CD14-positive monocyte (primary cell): ENCODE measurements at regions not wholly inside any gene's neighbourhood (a gene's known extent, or its start where the extent isn't known, plus 50 kb on each side); places are given as distances from the start of the nearest gene placed in this dataset.

Source experiments
- DNase-seq, 3 donors: peaks; one replicate each; pipeline ENCODE4 v3.0.0-alpha.2; 2011 to 2022
- H2AFZ ChIP-seq: 2 replicates; pipeline ENCODE4 v1.6.0; 2012; ENCODE audit warnings: mild to moderate bottlenecking, low read depth, low read length, inconsistent platforms; ENCODE audit not compliant: insufficient read depth, poor library complexity, severe bottlenecking
- H3K27ac ChIP-seq, 2 donors: 1 replicate in 1 of 2; 2 replicates in 1 of 2; pipeline ENCODE4 v1.5.1; 2012 to 2013; ENCODE audit warnings: low read length in 2 of 2, control low read depth in 1 of 2, inconsistent platforms in 1 of 2, low read depth in 1 of 2, mild to moderate bottlenecking in 1 of 2
- H3K27me3 ChIP-seq, 2 donors: one replicate each; pipeline versions ENCODE4 v1.6.0 to v1.6.1; 2011 to 2013; ENCODE audit warnings: low read length in 2 of 2; ENCODE audit not compliant: control insufficient read depth in 2 of 2, insufficient read depth in 2 of 2
- H3K36me3 ChIP-seq, 2 donors: replicated peaks in 1 of 2; 1 replicate in 1 of 2; 2 replicates in 1 of 2; pipeline versions ENCODE4 v1.5.1 to v1.6.1; 2012 to 2013; ENCODE audit warnings: low read length in 2 of 2, control low read depth in 1 of 2, inconsistent platforms in 1 of 2, mild to moderate bottlenecking in 1 of 2; ENCODE audit not compliant: insufficient read depth in 2 of 2, control insufficient read depth in 1 of 2
- H3K4me1 ChIP-seq, 2 donors: 1 replicate in 1 of 2; 2 replicates in 1 of 2; pipeline versions ENCODE4 v1.5.1 to v1.6.1; 2012 to 2013; ENCODE audit warnings: low read length in 2 of 2, control low read depth in 1 of 2, inconsistent platforms in 1 of 2, mild to moderate bottlenecking in 1 of 2, moderate library complexity in 1 of 2; ENCODE audit not compliant: insufficient read depth in 2 of 2, control insufficient read depth in 1 of 2
- H3K4me2 ChIP-seq: replicated peaks from 2 replicates; pipeline ENCODE3; 2012; ENCODE audit warnings: low read length, moderate library complexity, mild to moderate bottlenecking; ENCODE audit not compliant: poor library complexity, severe bottlenecking; ENCODE audit errors: extremely low read depth
- H3K4me3 ChIP-seq, 3 experiments: fragments of 200-600 bp in 1 of 3; sonication (generic) in 1 of 3; replicated peaks in 1 of 3; 1 replicate in 2 of 3; 2 replicates in 1 of 3; pipeline ENCODE4 v1.5.1; 2011 to 2013; ENCODE audit warnings: low read length in 3 of 3, mild to moderate bottlenecking in 3 of 3, control low read depth in 2 of 3, low read depth in 2 of 3, inconsistent platforms in 1 of 3, moderate library complexity in 1 of 3
- H3K79me2 ChIP-seq: 2 replicates; pipeline ENCODE4 v1.6.0; 2012; ENCODE audit warnings: mild to moderate bottlenecking, control low read depth, inconsistent platforms, low read length, moderate library complexity; ENCODE audit not compliant: insufficient read depth
- H3K9ac ChIP-seq: 2 replicates; pipeline ENCODE4 v1.6.0; 2017; ENCODE audit warnings: low read length, mild to moderate bottlenecking; ENCODE audit not compliant: insufficient read depth, poor library complexity, severe bottlenecking
- H3K9me3 ChIP-seq, 2 donors: replicated peaks in 1 of 2; 1 replicate in 1 of 2; 2 replicates in 1 of 2; pipeline versions ENCODE4 v1.5.1 to v1.6.1; 2012 to 2013; ENCODE audit warnings: low read length in 2 of 2, control low read depth in 1 of 2; ENCODE audit not compliant: control insufficient read depth in 1 of 2, insufficient read depth in 1 of 2
- H4K20me1 ChIP-seq: 2 replicates; pipeline ENCODE4 v1.6.0; 2012; ENCODE audit warnings: mild to moderate bottlenecking, low read length, control low read depth, moderate library complexity; ENCODE audit not compliant: insufficient read depth
- H3K27ac Mint-ChIP-seq, 7 donors: one replicate each; pipeline ENCODE4 v1.8.0; 2020; ENCODE audit warnings: mild to moderate bottlenecking in 7 of 7, mixed read lengths in 7 of 7, moderate library complexity in 6 of 7, inconsistent platforms in 2 of 7
- H3K27me3 Mint-ChIP-seq, 3 donors: one replicate each; pipeline ENCODE4 v1.8.0; 2021 to 2022; ENCODE audit warnings: low read depth in 3 of 3, mild to moderate bottlenecking in 3 of 3, mixed read lengths in 3 of 3, moderate library complexity in 3 of 3, inconsistent platforms in 1 of 3
- H3K36me3 Mint-ChIP-seq, 2 donors: one replicate each; pipeline ENCODE4 v1.8.0; 2020; ENCODE audit warnings: mixed read lengths in 2 of 2, inconsistent platforms in 1 of 2, mild to moderate bottlenecking in 1 of 2
- H3K4me1 Mint-ChIP-seq: one replicate; pipeline ENCODE4 v1.8.0; 2020; ENCODE audit warnings: mild to moderate bottlenecking, mixed read lengths
- H3K4me3 Mint-ChIP-seq, 2 donors: one replicate each; pipeline ENCODE4 v1.8.0; 2020; ENCODE audit warnings: mild to moderate bottlenecking in 2 of 2, mixed read lengths in 2 of 2, moderate library complexity in 1 of 2
- H3K9me3 Mint-ChIP-seq, 7 donors: one replicate each; pipeline ENCODE4 v1.8.0; 2020 to 2022; ENCODE audit warnings: mixed read lengths in 7 of 7, mild to moderate bottlenecking in 6 of 7, moderate library complexity in 6 of 7, inconsistent platforms in 2 of 7
- WGBS: methylation state at CpG from one replicate; pipeline ENCODE4 v1.1.5; 2013; ENCODE audit warnings: missing lambda C conversion rate; ENCODE audit not compliant: insufficient coverage; 5-methylcytosine and 5-hydroxymethylcytosine counted together
- intact Hi-C, 2 donors: fragments of 100-400 bp; cut with micrococcal nuclease; formaldehyde crosslinking; loops; one replicate each; pipeline versions ENCODE4 v1.15.0 to v1.15.1; 2023
- TF ChIP-seq, protein P1 (sequence below): fragments of 200-600 bp; IDR thresholded peaks from one replicate; pipeline ENCODE4 v1.8.0; 2022; ENCODE audit warnings: antibody characterized with exemption, mild to moderate bottlenecking

DNA sequence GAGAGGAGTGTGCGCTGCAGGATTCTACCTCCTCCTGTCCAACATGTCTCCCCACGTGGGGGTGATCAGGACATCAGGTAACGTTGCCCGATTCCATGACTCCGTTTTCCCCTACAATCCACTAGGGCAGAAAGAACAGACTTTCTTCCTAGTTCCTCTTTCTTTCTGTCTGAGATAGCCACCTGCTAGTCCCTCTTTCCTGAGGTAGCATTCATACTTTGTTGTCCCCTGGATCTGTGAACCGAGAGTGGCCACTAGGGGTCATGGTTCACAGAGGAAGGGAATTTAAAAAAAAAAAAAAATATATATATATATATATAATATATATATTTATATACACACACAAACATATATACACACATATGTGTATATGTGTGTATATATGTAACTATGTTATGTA lies 210.0 kb upstream of the ZNF521 start:
- DNase-seq, result no peak
- no peaks in the 10 kb centered on the region for H4K20me1 ChIP-seq
- no peaks in the 10 kb centered on the region for H3K27me3 Mint-ChIP-seq

DNA sequence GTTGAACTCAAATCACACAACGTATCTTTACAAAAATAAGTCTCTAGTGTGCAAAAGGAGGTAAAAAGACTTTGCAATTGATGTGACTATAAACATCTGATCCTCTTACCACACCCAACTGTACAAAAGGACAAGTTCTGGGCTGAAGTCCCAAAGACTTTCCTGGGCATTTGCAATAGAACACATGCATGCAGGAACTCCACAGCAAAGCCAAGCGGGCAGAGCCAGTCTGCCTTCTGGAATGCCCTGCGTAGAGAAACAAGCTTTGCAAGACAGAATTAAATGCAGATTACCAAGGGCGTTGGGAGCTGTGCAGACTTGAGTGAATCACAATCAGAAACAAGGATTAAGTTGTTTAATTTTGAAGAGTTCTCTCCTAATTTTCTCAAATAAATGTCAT lies 208.4 kb upstream of the ZNF521 start:
- TF ChIP-seq, protein P1, sequence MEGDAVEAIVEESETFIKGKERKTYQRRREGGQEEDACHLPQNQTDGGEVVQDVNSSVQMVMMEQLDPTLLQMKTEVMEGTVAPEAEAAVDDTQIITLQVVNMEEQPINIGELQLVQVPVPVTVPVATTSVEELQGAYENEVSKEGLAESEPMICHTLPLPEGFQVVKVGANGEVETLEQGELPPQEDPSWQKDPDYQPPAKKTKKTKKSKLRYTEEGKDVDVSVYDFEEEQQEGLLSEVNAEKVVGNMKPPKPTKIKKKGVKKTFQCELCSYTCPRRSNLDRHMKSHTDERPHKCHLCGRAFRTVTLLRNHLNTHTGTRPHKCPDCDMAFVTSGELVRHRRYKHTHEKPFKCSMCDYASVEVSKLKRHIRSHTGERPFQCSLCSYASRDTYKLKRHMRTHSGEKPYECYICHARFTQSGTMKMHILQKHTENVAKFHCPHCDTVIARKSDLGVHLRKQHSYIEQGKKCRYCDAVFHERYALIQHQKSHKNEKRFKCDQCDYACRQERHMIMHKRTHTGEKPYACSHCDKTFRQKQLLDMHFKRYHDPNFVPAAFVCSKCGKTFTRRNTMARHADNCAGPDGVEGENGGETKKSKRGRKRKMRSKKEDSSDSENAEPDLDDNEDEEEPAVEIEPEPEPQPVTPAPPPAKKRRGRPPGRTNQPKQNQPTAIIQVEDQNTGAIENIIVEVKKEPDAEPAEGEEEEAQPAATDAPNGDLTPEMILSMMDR, result no peak
- Histone ChIP-seq H3K27me3 (no peaks in the 10 kb centered on the region), H3K36me3 (no peaks in the 10 kb centered on the region), H3K4me1 (peaks cover 11 to 16% of the 10 kb centered on the region in 2 donors), H3K9me3 (no peaks in the 10 kb centered on the region), H3K79me2 (no peaks in the 10 kb centered on the region), H4K20me1 (no peaks in the 10 kb centered on the region), H3K4me2 (no peak overlapping the region), H3K9ac (no peak overlapping the region), H3K27ac (no peak overlapping the region), H3K4me3 (no peak overlapping the region), H2AFZ (no peak overlapping the region)
- Mint-ChIP-seq H3K4me3 (no peak overlapping the region), H3K27me3 (no peaks in the 10 kb centered on the region), H3K4me1 (peaks cover 25% of the 10 kb centered on the region), H3K27ac (no peak overlapping the region), H3K9me3 (no peaks in the 10 kb centered on the region), H3K36me3 (no peaks in the 10 kb centered on the region)
- intact Hi-C loops, result no loop called here
- no peak for DNase-seq
- WGBS, result 100% methylated on average over 1 of the region's 4 CpGs

More for the DNA sequence above, 210.0 kb upstream of the ZNF521 start:
- Histone ChIP-seq H2AFZ (no peak overlapping the region), H3K27ac (no peak overlapping the region), H3K27me3 (no peaks in the 10 kb centered on the region), H3K4me2 (no peak overlapping the region), H3K36me3 (no peaks in the 10 kb centered on the region), H3K4me3 (no peak overlapping the region), H3K79me2 (no peaks in the 10 kb centered on the region), H3K4me1 (peaks cover 3 to 7% of the 10 kb centered on the region in 2 donors), H3K9me3 (no peaks in the 10 kb centered on the region), H3K9ac (no peak overlapping the region)
- H3K4me3 Mint-ChIP-seq, result no peak overlapping the region
- peaks cover 15% of the 10 kb centered on the region for H3K4me1 Mint-ChIP-seq
- peaks cover 0 to 2% (median 0%) of the 10 kb centered on the region in 7 donors for H3K9me3 Mint-ChIP-seq
- peak overlapping the region in 1 of 7 donors; percentile 32 for H3K27ac Mint-ChIP-seq
- intact Hi-C loops, result no loop called here
- 15% methylated on average over 4 of the region's 6 CpGs for WGBS
- TF ChIP-seq, protein P1, result peak; percentile 32
- no peaks in the 10 kb centered on the region for H3K36me3 Mint-ChIP-seq
